Esophagus muscularis mucosa (tissue), 3 donors: ENCODE measurements at regions not wholly inside any gene's neighbourhood (a gene's known extent, or its start where the extent isn't known, plus 50 kb on each side); places are given as distances from the start of the nearest gene placed in this dataset.

Source experiments
- POLR2A ChIP-seq: fragments of 450-650 bp; IDR thresholded peaks from one replicate; pipeline ENCODE4 v1.6.1; 2017; ENCODE audit warnings: antibody characterized with exemption, moderate library complexity, mild to moderate bottlenecking, low read depth
- TF ChIP-seq, protein P1 (sequence below), 3 experiments: fragments of 200-600 bp in 2 of 3; fragments of 450-650 bp in 1 of 3; sonication (generic) in 2 of 3; IDR thresholded peaks; one replicate each; pipeline ENCODE4 v1.5.1; 2017 to 2019; ENCODE audit warnings: antibody characterized with exemption in 3 of 3, mild to moderate bottlenecking in 2 of 3, moderate library complexity in 1 of 3

DNA sequence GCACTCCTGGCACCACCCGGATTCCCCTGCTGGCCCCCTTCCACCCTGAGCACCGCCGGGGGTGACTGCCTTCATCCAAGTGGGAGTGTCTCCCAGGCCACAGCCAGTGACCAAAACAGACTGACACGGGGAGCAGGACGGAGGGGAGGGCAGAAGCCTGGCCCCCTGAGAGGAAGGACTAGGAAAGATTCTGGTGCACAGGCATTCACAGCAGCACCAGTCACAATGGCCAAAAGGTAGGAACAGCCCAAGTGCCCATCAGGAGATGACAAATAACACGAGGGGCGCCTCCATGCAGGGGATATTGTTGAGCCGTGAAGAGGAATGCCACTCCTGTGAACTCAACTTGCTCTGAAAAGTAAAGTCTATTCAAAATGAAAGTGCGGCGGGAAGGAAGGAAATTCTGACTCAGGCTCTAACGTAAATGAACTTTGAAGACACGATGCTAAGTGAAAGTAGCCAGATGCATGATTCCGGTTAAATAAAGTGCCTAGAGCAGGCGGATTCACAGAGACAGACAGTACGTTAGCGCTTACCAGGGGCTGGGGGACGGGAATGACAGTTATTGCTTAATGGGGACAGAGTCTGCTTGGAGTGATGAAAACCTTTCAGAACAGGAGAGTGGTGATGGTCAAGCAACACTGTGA, 146.1 kb upstream of the NCOR2 start:
- TF ChIP-seq, protein P1, sequence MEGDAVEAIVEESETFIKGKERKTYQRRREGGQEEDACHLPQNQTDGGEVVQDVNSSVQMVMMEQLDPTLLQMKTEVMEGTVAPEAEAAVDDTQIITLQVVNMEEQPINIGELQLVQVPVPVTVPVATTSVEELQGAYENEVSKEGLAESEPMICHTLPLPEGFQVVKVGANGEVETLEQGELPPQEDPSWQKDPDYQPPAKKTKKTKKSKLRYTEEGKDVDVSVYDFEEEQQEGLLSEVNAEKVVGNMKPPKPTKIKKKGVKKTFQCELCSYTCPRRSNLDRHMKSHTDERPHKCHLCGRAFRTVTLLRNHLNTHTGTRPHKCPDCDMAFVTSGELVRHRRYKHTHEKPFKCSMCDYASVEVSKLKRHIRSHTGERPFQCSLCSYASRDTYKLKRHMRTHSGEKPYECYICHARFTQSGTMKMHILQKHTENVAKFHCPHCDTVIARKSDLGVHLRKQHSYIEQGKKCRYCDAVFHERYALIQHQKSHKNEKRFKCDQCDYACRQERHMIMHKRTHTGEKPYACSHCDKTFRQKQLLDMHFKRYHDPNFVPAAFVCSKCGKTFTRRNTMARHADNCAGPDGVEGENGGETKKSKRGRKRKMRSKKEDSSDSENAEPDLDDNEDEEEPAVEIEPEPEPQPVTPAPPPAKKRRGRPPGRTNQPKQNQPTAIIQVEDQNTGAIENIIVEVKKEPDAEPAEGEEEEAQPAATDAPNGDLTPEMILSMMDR (IDR thresholded peaks at IDR 0.05), result no peak
- TF ChIP-seq POLR2A, result no peak
